C4-2B (cell line): ENCODE measurements at regions not wholly inside any gene's neighbourhood (a gene's known extent, or its start where the extent isn't known, plus 50 kb on each side); places are given as distances from the start of the nearest gene placed in this dataset.

Source experiments
- ZFX ChIP-seq: fragments of 450-650 bp; IDR thresholded peaks from 2 replicates; pipeline ENCODE4 v1.6.1; 2017
- TF ChIP-seq, protein P1 (sequence below): fragments of 450-650 bp; conservative IDR thresholded peaks from 2 replicates; pipeline ENCODE4 v1.5.1; 2017; ENCODE audit warnings: mild to moderate bottlenecking

DNA sequence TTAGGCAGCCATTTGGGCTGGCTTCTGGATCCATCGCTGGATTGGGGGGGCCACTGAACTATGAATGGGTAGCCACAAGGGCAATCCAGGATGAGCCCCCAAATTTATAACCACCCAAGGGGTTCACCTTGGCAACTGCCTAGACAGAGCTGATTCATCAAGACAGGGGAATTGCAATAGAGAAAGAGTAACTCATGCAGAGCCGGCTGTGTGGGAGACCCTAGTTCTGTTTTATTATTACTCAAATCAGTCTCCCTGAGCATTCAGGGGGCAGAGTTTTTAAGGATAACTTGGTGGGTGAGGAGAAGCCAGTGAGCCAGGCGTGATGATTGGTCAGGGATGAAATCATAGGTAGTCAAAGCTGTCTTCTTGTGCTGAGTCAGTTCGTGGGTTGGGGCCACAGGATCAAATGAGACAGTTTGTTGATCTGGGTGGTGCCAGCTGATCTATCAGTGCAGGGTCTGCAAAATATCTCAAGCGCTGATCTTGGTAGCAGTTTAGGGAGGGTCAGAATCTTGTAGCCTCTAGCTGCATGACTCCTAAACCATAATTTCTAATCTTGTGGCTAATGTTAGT lies 57.9 kb downstream of the DNAJB9 start:
- TF ChIP-seq, protein P1, sequence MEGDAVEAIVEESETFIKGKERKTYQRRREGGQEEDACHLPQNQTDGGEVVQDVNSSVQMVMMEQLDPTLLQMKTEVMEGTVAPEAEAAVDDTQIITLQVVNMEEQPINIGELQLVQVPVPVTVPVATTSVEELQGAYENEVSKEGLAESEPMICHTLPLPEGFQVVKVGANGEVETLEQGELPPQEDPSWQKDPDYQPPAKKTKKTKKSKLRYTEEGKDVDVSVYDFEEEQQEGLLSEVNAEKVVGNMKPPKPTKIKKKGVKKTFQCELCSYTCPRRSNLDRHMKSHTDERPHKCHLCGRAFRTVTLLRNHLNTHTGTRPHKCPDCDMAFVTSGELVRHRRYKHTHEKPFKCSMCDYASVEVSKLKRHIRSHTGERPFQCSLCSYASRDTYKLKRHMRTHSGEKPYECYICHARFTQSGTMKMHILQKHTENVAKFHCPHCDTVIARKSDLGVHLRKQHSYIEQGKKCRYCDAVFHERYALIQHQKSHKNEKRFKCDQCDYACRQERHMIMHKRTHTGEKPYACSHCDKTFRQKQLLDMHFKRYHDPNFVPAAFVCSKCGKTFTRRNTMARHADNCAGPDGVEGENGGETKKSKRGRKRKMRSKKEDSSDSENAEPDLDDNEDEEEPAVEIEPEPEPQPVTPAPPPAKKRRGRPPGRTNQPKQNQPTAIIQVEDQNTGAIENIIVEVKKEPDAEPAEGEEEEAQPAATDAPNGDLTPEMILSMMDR: no peak
- no peak for TF ChIP-seq ZFX
